WERI-Rb-1 (cell line): ENCODE measurements at regions not wholly inside any gene's neighbourhood (a gene's known extent, or its start where the extent isn't known, plus 50 kb on each side); places are given as distances from the start of the nearest gene placed in this dataset.

Experiments
- DNase-seq: peaks from one replicate; pipeline ENCODE4 v3.0.0-alpha.2; 2020
- H3K27ac ChIP-seq: fragments of 250-450 bp; sonication (Bioruptor Pico); 2 replicates; pipeline ENCODE4 v1.5.1; 2020; ENCODE audit warnings: mild to moderate bottlenecking, moderate library complexity
- H3K27me3 ChIP-seq: fragments of 250-450 bp; sonication (Bioruptor Pico); 2 replicates; pipeline ENCODE4 v1.5.1; 2021; ENCODE audit warnings: mild to moderate bottlenecking, low read depth, moderate library complexity; ENCODE audit not compliant: insufficient read depth, severe bottlenecking
- H3K36me3 ChIP-seq: fragments of 250-450 bp; sonication (Bioruptor Pico); 2 replicates; pipeline ENCODE4 v1.5.1; 2020; ENCODE audit warnings: mild to moderate bottlenecking, moderate library complexity
- H3K4me3 ChIP-seq: 2 replicates; pipeline ENCODE4 v1.5.1; 2011; ENCODE audit warnings: low read depth, mild to moderate bottlenecking, control low read depth, low read length
- H3K9me3 ChIP-seq: fragments of 250-450 bp; sonication (Bioruptor Pico); 2 replicates; pipeline ENCODE4 v1.5.1; 2021; ENCODE audit warnings: mild to moderate bottlenecking, moderate library complexity; ENCODE audit not compliant: severe bottlenecking
- TF ChIP-seq, protein P1 (sequence below): IDR thresholded peaks from 2 replicates; pipeline ENCODE4 v1.5.1; 2011; ENCODE audit warnings: low read depth, mild to moderate bottlenecking, control low read depth, inconsistent platforms, low read length

DNA sequence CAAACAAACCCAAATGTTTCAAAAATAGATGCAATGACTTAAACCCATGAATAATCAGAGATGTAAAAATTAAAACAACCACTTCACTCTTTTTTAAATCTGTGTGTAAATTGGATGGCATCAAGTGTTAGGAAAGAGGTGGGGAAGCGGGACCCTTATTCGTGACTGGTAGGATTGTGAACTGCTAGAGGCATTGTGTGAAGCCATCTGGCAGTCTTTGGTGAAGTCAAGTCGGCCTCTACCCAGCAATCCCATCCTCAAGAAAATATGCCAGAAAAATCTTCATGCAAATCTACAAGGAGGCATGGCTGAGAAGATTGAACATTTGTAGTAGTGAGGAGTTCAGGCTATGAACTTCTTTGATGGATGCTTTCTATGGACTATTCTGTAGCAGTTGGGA lies 114.6 kb upstream of the C11orf87 start:
- Histone ChIP-seq H3K27me3 (no peaks in the 10 kb centered on the region), H3K4me3 (no peak overlapping the region), H3K9me3 (no peaks in the 10 kb centered on the region), H3K27ac (no peak overlapping the region), H3K36me3 (no peaks in the 10 kb centered on the region)
- DNase-seq, result no peak
- TF ChIP-seq, protein P1, sequence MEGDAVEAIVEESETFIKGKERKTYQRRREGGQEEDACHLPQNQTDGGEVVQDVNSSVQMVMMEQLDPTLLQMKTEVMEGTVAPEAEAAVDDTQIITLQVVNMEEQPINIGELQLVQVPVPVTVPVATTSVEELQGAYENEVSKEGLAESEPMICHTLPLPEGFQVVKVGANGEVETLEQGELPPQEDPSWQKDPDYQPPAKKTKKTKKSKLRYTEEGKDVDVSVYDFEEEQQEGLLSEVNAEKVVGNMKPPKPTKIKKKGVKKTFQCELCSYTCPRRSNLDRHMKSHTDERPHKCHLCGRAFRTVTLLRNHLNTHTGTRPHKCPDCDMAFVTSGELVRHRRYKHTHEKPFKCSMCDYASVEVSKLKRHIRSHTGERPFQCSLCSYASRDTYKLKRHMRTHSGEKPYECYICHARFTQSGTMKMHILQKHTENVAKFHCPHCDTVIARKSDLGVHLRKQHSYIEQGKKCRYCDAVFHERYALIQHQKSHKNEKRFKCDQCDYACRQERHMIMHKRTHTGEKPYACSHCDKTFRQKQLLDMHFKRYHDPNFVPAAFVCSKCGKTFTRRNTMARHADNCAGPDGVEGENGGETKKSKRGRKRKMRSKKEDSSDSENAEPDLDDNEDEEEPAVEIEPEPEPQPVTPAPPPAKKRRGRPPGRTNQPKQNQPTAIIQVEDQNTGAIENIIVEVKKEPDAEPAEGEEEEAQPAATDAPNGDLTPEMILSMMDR, result no peak

DNA sequence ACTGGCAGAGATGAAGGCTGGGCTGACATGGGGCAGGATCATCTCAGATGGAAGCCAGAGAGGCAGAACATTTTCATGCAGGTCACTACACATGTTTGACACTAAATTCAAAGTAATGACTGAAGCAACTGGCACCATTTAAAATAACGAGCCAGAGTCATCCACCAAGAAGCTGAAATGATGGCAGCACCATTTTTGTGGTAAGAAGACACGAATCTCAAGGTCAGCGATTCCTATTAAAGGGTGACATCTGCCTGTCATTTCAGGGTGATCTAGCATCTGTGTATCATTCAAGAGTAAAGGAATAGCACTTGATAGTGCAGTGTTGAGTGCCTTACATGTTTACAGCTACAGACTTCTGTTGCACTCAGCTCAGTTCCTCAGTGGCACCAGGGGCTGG lies 113.4 kb upstream of the C11orf87 start:
- no peak for DNase-seq
- H3K36me3 ChIP-seq, result no peaks in the 10 kb centered on the region
- H3K9me3 ChIP-seq, result no peaks in the 10 kb centered on the region
- H3K27me3 ChIP-seq, result no peaks in the 10 kb centered on the region
- no peak overlapping the region for H3K4me3 ChIP-seq
- TF ChIP-seq, protein P1, result no peak
- H3K27ac ChIP-seq, result no peak overlapping the region

DNA sequence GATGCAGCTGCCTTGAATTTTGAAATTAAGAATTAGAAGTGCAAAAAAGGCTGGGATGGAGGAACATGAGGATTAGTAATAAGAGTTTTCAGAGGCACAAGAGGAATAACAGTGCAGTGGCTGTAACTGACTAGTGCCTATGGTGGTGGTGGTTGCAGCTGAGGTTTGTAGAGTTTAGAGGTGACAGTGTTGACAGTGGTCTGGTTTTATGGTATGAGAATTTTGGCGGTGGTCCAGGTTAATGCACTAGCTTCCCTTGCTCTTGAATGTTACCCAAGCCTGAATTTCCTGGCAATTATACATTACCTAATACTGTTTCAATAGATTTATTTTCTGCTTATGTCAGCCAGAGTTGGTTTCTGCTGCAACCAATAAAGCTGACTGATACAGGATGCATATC lies 112.8 kb upstream of the C11orf87 start:
- H3K9me3 ChIP-seq, result no peaks in the 10 kb centered on the region
- DNase-seq, result no peak

DNA sequence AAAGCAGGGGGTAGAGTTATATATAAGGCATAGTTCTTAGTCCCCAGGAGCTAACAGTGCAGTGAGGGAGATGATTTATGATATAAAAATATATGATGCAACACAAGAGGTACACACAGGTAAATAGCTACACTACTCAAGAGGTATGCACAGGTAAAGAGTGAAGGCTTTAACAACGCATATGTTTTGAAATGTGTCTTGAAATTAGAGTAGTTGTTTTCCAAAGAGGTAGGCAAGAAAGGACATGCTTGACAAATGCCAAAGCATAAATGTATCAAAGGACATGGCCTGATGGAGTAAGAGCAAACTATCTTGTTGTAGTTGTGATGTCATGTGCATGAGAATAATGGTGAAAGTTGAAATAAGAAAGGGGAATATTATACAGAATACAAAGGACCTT lies 104.3 kb upstream of the C11orf87 start:
- no peaks in the 10 kb centered on the region for H3K9me3 ChIP-seq
- H3K27ac ChIP-seq, result no peak overlapping the region
- H3K4me3 ChIP-seq, result no peak overlapping the region
- no peaks in the 10 kb centered on the region for H3K27me3 ChIP-seq
- H3K36me3 ChIP-seq, result no peaks in the 10 kb centered on the region
- TF ChIP-seq, protein P1, result no peak
- no peak for DNase-seq

More for the DNA sequence above, 112.8 kb upstream of the C11orf87 start:
- no peaks in the 10 kb centered on the region for H3K27me3 ChIP-seq
- H3K36me3 ChIP-seq, result no peaks in the 10 kb centered on the region
- H3K27ac ChIP-seq, result no peak overlapping the region
- H3K4me3 ChIP-seq, result no peak overlapping the region
- TF ChIP-seq, protein P1, result no peak

DNA sequence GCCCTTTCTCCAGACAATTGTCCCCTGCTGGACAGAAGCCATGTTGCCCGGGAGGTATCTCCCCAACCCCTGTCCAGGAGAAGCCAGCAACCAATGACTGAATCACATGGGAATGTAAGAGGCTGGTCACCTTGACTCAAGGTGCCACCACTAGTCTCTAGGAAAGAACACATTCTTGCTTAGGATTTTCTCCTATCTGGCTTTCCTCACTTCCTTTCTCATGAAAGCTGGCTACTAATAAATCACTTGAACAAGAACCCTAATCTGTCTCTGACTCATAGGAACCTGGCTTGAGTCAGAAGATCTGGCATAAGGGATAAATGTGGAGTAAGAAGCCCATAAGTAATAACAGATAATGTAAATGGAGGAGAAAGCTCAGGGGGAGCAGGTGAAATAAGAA lies 101.4 kb upstream of the C11orf87 start:
- H3K27ac ChIP-seq, result no peak overlapping the region

DNA sequence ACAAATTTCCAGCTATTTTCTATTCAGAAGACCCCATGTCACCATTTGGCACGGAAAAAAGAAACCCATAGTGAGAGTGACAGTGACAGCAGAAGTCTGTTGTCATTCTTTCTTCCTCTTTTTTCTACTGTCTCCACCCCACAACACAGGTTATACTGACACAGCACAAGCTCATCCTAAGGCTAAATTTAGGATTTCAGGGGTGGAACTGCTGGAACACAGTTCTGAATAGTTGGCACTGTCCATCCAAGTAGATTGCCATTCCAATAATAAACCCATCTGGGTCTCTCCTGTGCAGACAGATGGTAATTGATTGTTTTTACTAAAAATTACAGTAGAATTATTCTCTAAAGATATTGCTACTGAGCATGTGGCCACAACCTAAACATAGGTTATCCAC lies 95.2 kb upstream of the C11orf87 start:
- Histone ChIP-seq H3K9me3 (peaks cover 3% of the 10 kb centered on the region), H3K27me3 (no peaks in the 10 kb centered on the region), H3K27ac (no peak overlapping the region), H3K4me3 (no peak overlapping the region), H3K36me3 (no peaks in the 10 kb centered on the region)
- no peak for DNase-seq
- TF ChIP-seq, protein P1, result no peak

More for the DNA sequence above, 101.4 kb upstream of the C11orf87 start:
- Histone ChIP-seq H3K36me3 (no peaks in the 10 kb centered on the region), H3K4me3 (no peak overlapping the region), H3K9me3 (no peaks in the 10 kb centered on the region), H3K27me3 (no peaks in the 10 kb centered on the region)
- no peak for DNase-seq
- TF ChIP-seq, protein P1, result no peak
